Esophagus muscularis mucosa (tissue), 4 donors: ENCODE measurements at regions not wholly inside any gene's neighbourhood (a gene's known extent, or its start where the extent isn't known, plus 50 kb on each side); places are given as distances from the start of the nearest gene placed in this dataset.

ENCODE experiments used
- EP300 ChIP-seq: sonication (generic); formaldehyde crosslinking; IDR thresholded peaks from one replicate; pipeline ENCODE4 v1.6.1; 2017; ENCODE audit warnings: antibody characterized with exemption
- POLR2A ChIP-seq: fragments of 450-650 bp; IDR thresholded peaks from one replicate; pipeline ENCODE4 v1.6.1; 2017; ENCODE audit warnings: antibody characterized with exemption, moderate library complexity, mild to moderate bottlenecking, low read depth
- POLR2AphosphoS5 ChIP-seq, 2 donors: sonication (generic); formaldehyde crosslinking; IDR thresholded peaks; one replicate each; pipeline ENCODE4 v1.6.1; 2017; ENCODE audit warnings: antibody characterized with exemption in 2 of 2
- TF ChIP-seq, protein P1 (sequence below), 3 experiments: fragments of 200-600 bp in 2 of 3; fragments of 450-650 bp in 1 of 3; sonication (generic) in 2 of 3; IDR thresholded peaks; one replicate each; pipeline ENCODE4 v1.5.1; 2017 to 2019; ENCODE audit warnings: antibody characterized with exemption in 3 of 3, mild to moderate bottlenecking in 2 of 3, moderate library complexity in 1 of 3

DNA sequence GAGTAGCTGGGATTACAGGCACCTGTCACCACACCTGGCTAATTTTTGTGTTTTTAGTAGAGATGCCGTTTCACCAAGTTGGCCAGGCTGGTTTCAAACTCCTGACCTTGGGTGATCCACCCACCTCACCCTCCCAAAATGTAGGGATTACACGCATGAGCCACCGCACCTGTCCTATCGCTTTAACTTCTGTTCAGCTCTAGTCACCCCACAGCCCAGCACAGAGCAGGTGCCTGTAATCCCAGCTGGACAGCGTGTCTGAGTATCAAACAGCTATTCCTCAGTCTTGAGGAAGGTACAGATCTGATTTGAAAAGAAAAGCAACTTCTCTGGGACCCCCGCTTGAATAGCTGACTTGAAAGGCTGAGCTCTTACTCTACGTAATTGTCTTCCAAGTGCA, 149.1 kb downstream of the CTTN start:
- TF ChIP-seq, protein P1, sequence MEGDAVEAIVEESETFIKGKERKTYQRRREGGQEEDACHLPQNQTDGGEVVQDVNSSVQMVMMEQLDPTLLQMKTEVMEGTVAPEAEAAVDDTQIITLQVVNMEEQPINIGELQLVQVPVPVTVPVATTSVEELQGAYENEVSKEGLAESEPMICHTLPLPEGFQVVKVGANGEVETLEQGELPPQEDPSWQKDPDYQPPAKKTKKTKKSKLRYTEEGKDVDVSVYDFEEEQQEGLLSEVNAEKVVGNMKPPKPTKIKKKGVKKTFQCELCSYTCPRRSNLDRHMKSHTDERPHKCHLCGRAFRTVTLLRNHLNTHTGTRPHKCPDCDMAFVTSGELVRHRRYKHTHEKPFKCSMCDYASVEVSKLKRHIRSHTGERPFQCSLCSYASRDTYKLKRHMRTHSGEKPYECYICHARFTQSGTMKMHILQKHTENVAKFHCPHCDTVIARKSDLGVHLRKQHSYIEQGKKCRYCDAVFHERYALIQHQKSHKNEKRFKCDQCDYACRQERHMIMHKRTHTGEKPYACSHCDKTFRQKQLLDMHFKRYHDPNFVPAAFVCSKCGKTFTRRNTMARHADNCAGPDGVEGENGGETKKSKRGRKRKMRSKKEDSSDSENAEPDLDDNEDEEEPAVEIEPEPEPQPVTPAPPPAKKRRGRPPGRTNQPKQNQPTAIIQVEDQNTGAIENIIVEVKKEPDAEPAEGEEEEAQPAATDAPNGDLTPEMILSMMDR (IDR thresholded peaks at IDR 0.05), result no peak
- no peak for TF ChIP-seq POLR2A
- no peak for TF ChIP-seq POLR2AphosphoS5 (IDR thresholded peaks at IDR 0.05)
- TF ChIP-seq EP300, result no peak
